HCT116 (cell line): ENCODE measurements at regions not wholly inside any gene's neighbourhood (a gene's known extent, or its start where the extent isn't known, plus 50 kb on each side); places are given as distances from the start of the nearest gene placed in this dataset.

ENCODE experiments used
- ATAC-seq: fragments of 200-7000 bp; cut with Tn5 transposase; 2 replicates; pipeline ENCODE4 v1.9.1; 2020; ENCODE audit warnings: mild to moderate bottlenecking, moderate library complexity
- BruUV-seq: library from RNA; stranded (reverse); fragments of 400-500 nt; replicated peaks from 2 replicates; lab custom pipeline; 2021; lab: Mats Ljungman, UMichigan
- CTCF ChIA-PET: fragments of 300-600 bp; sonication (Branson Sonifier 250); formaldehyde crosslinking; loops from one replicate; lab custom pipeline; 2021; ENCODE audit warnings: antibody characterized with exemption; lab: Charles Lee
- POLR2A ChIA-PET: fragments of 300-600, 350-600 bp; sonication (Branson Sonifier 250); formaldehyde crosslinking; loops from one replicate; lab custom pipeline; 2021; ENCODE audit warnings: antibody characterized with exemption; lab: Charles Lee
- RAD21 ChIA-PET, 2 experiments: fragments of 300-600 bp; sonication (Branson Sonifier 250); formaldehyde crosslinking; loops; one replicate each; lab custom pipeline; 2023; ENCODE audit warnings: low total read pairs in 2 of 2; ENCODE audit not compliant: uncharacterized antibody in 2 of 2, unreplicated experiment in 2 of 2, low non-redundant PET in 1 of 2; lab: Charles Lee
- DNase-seq: peaks from one replicate; pipeline ENCODE4 v3.0.0-alpha.2; 2010; ENCODE audit warnings: low read depth, low spot score
- H2AFZ ChIP-seq: fragments of 200-600 bp; shearing (Covaris generic), sonication (generic); 2 replicates; pipeline ENCODE4 v1.6.1; 2017; ENCODE audit warnings: low read depth, mixed run types, mixed read lengths, antibody characterized with exemption, low read length; ENCODE audit not compliant: poor library complexity, severe bottlenecking
- H3K27ac ChIP-seq: 2 replicates; pipeline ENCODE4 v1.5.1; 2012; ENCODE audit warnings: low read depth, low read length
- H3K27me3 ChIP-seq: fragments of 200-600 bp; sonication (generic); 2 replicates; pipeline ENCODE4 v1.6.1; 2016; ENCODE audit warnings: mixed run types, low read length, mixed read lengths; ENCODE audit not compliant: insufficient read depth
- H3K36me3 ChIP-seq, 2 experiments: fragments of 200-500 bp in 1 of 2; fragments of 200-600 bp in 1 of 2; sonication (Bioruptor generic) in 1 of 2; sonication (generic) in 1 of 2; 2 replicates each; pipeline versions ENCODE4 v1.5.1 to v1.6.1; 2014 to 2016; ENCODE audit warnings: low read length in 2 of 2, inconsistent platforms in 1 of 2, mixed read lengths in 1 of 2, mixed run types in 1 of 2; ENCODE audit not compliant: insufficient read depth in 2 of 2, control insufficient read depth in 1 of 2
- H3K4me1 ChIP-seq, 2 experiments: fragments of 200-600 bp in 1 of 2; sonication (generic) in 1 of 2; 2 replicates each; pipeline versions ENCODE4 v1.5.1 to v1.6.1; 2012 to 2017; ENCODE audit warnings: low read length in 2 of 2, inconsistent platforms in 1 of 2, mild to moderate bottlenecking in 1 of 2, mixed read lengths in 1 of 2, mixed run types in 1 of 2, moderate library complexity in 1 of 2; ENCODE audit not compliant: insufficient read depth in 2 of 2, control insufficient read depth in 1 of 2
- H3K4me2 ChIP-seq: fragments of 200-600 bp; sonication (generic); 2 replicates; pipeline ENCODE4 v1.6.1; 2017; ENCODE audit warnings: mixed run types, low read length, mixed read lengths
- H3K4me3 ChIP-seq, 2 experiments: fragments of 200-600 bp in 1 of 2; sonication (generic) in 1 of 2; replicated peaks in 1 of 2; 2 replicates each; pipeline ENCODE4 v1.5.1; 2011 to 2016; ENCODE audit warnings: low read length in 2 of 2, control low read depth in 1 of 2, low read depth in 1 of 2, mild to moderate bottlenecking in 1 of 2, mixed read lengths in 1 of 2, mixed run types in 1 of 2
- H3K79me2 ChIP-seq: fragments of 200-600 bp; sonication (generic); 2 replicates; pipeline ENCODE4 v1.6.1; 2017; ENCODE audit warnings: mild to moderate bottlenecking, mixed run types, low read length, moderate library complexity, mixed read lengths; ENCODE audit not compliant: insufficient read depth
- H3K9ac ChIP-seq: fragments of 200-600 bp; sonication (generic); 2 replicates; pipeline ENCODE4 v1.6.1; 2016; ENCODE audit warnings: low read length, mixed read lengths
- H3K9me2 ChIP-seq: fragments of 200-600 bp; sonication (generic), shearing (Covaris generic); 2 replicates; pipeline ENCODE4 v1.6.1; 2017; ENCODE audit warnings: mixed run types, mild to moderate bottlenecking, moderate library complexity; ENCODE audit not compliant: insufficient read depth
- H3K9me3 ChIP-seq, 2 experiments: fragments of 200-500 bp in 1 of 2; fragments of 200-600 bp in 1 of 2; sonication (Bioruptor generic) in 1 of 2; sonication (generic) in 1 of 2; 2 replicates each; pipeline ENCODE4 v1.6.1; 2014 to 2017; ENCODE audit warnings: low read length in 2 of 2, mixed read lengths in 2 of 2, inconsistent platforms in 1 of 2, low read depth in 1 of 2, mild to moderate bottlenecking in 1 of 2, mixed run types in 1 of 2, moderate library complexity in 1 of 2; ENCODE audit not compliant: control insufficient read depth in 1 of 2, insufficient read depth in 1 of 2
- H4K20me1 ChIP-seq: fragments of 200-600 bp; sonication (generic), shearing (Covaris generic); 2 replicates; pipeline ENCODE4 v1.6.1; 2017; ENCODE audit warnings: mixed run types, mild to moderate bottlenecking, moderate library complexity; ENCODE audit not compliant: insufficient read depth
- CEBPB ChIP-seq: IDR thresholded peaks from 2 replicates; pipeline ENCODE4 v1.6.1; 2012; ENCODE audit warnings: low read depth
- EGR1 ChIP-seq: IDR thresholded peaks from 2 replicates; pipeline ENCODE4 v1.6.1; 2012; ENCODE audit warnings: low read depth
- EZH2phosphoT487 ChIP-seq: fragments of 200-600 bp; IDR thresholded peaks from 2 replicates; pipeline ENCODE4 v1.6.1; 2018; ENCODE audit warnings: antibody characterized with exemption, borderline replicate concordance
- POLR2A ChIP-seq: IDR thresholded peaks from 2 replicates; pipeline ENCODE4 v1.7.0; 2011; ENCODE audit warnings: borderline replicate concordance; ENCODE audit not compliant: insufficient read depth, insufficient read length; ENCODE audit errors: extremely low read depth
- POLR2AphosphoS5 ChIP-seq: IDR thresholded peaks from 2 replicates; pipeline ENCODE4 v1.6.1; 2011; ENCODE audit warnings: mild to moderate bottlenecking, low read depth, low read length, moderate library complexity
- REST ChIP-seq: IDR thresholded peaks from 2 replicates; pipeline ENCODE4 v1.6.1; 2012; ENCODE audit warnings: low read depth
- SP1 ChIP-seq: IDR thresholded peaks from 2 replicates; pipeline ENCODE4 v1.6.1; 2012; ENCODE audit warnings: low read depth
- SRF ChIP-seq: IDR thresholded peaks from 2 replicates; pipeline ENCODE4 v1.6.1; 2012; ENCODE audit warnings: low read depth
- ZFX ChIP-seq: fragments of 450-650 bp; IDR thresholded peaks from 2 replicates; pipeline ENCODE4 v1.6.1; 2017
- intact Hi-C: fragments of 100-400 bp; cut with micrococcal nuclease; formaldehyde crosslinking; loops from 2 replicates; pipeline ENCODE4 v1.10.0; 2022
- TF ChIP-seq, protein P1 (sequence below): IDR thresholded peaks from 2 replicates; pipeline ENCODE4 v1.6.1; 2012
- TF ChIP-seq, protein P2 (sequence below): IDR thresholded peaks from 2 replicates; pipeline ENCODE4 v1.6.1; 2011; ENCODE audit warnings: mild to moderate bottlenecking, low read length, moderate library complexity; ENCODE audit not compliant: insufficient replicate concordance; ENCODE audit errors: extremely low read depth

- no peak overlapping the region for H3K4me2 ChIP-seq
- no peak for DNase-seq
- H3K9ac ChIP-seq = no peak overlapping the region
- ChIA-PET POLR2A (no interaction called here), CTCF (no interaction called here), RAD21 (no interaction called here)
- no peaks in the 10 kb centered on the region for H3K9me2 ChIP-seq
- no peaks in the 10 kb centered on the region for H3K79me2 ChIP-seq
- no peak overlapping the region for H2AFZ ChIP-seq
- peaks cover 0 to 3% of the 10 kb centered on the region in 2 experiments; a peak in 1 of 4 replicates for H3K4me1 ChIP-seq
- no peak for ATAC-seq
- H3K36me3 ChIP-seq = no peaks in the 10 kb centered on the region
- no peaks in the 10 kb centered on the region for H3K27me3 ChIP-seq
- H3K4me3 ChIP-seq = no peak overlapping the region
- H3K27ac ChIP-seq = no peak overlapping the region
- H4K20me1 ChIP-seq = no peaks in the 10 kb centered on the region
- intact Hi-C loops = no loop called here
- TF ChIP-seq SRF = no peak
- TF ChIP-seq REST = no peak
- TF ChIP-seq EGR1 = no peak
- TF ChIP-seq SP1 = no peak
- BruUV-seq = no TSS peak
- H3K9me3 ChIP-seq = no peaks in the 10 kb centered on the region
Measured at GRCh38 chr4:103403619-103404018, 205.5 kb upstream of the CENPE start.

DNA sequence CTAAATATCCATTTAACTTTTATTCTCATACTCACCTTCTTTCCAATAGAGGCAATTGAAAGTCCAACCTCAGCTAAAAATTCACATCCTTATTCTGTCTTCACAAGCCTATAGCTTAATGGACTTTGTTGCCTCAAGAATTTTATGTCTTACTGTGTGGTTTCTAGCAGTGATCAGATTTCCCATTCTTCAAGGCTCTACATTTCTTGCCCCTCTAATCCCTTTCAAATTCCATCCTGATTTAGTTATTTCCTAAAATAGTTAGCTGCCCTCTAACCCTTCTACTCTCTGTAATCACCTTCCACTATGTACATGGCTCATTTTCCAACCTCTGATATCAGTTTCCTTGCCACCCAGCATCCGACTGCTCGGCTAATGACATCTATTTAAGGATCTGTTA lies 204.1 kb upstream of the CENPE start:
- no peak overlapping the region for H3K27ac ChIP-seq
- H3K27me3 ChIP-seq = no peaks in the 10 kb centered on the region
- no peaks in the 10 kb centered on the region for H3K36me3 ChIP-seq
- POLR2A ChIA-PET = no interaction called here
- H3K9me3 ChIP-seq = no peaks in the 10 kb centered on the region
- H3K4me1 ChIP-seq = peaks cover 0 to 3% of the 10 kb centered on the region in 2 experiments; a peak in 1 of 4 replicates
- no TSS peak for BruUV-seq
- CTCF ChIA-PET = no interaction called here
- H3K4me3 ChIP-seq = no peak overlapping the region
- RAD21 ChIA-PET = no interaction called here
- intact Hi-C loops = no loop called here
- no peaks in the 10 kb centered on the region for H4K20me1 ChIP-seq
- no peak overlapping the region for H3K4me2 ChIP-seq
- ATAC-seq = no peak
- H3K9me2 ChIP-seq = no peaks in the 10 kb centered on the region
- no peak for DNase-seq
- H3K79me2 ChIP-seq = no peaks in the 10 kb centered on the region
- no peak overlapping the region for H3K9ac ChIP-seq
- no peak overlapping the region for H2AFZ ChIP-seq
- TF ChIP-seq, protein P1, sequence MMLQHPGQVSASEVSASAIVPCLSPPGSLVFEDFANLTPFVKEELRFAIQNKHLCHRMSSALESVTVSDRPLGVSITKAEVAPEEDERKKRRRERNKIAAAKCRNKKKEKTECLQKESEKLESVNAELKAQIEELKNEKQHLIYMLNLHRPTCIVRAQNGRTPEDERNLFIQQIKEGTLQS = no peak
- TF ChIP-seq, protein P2, sequence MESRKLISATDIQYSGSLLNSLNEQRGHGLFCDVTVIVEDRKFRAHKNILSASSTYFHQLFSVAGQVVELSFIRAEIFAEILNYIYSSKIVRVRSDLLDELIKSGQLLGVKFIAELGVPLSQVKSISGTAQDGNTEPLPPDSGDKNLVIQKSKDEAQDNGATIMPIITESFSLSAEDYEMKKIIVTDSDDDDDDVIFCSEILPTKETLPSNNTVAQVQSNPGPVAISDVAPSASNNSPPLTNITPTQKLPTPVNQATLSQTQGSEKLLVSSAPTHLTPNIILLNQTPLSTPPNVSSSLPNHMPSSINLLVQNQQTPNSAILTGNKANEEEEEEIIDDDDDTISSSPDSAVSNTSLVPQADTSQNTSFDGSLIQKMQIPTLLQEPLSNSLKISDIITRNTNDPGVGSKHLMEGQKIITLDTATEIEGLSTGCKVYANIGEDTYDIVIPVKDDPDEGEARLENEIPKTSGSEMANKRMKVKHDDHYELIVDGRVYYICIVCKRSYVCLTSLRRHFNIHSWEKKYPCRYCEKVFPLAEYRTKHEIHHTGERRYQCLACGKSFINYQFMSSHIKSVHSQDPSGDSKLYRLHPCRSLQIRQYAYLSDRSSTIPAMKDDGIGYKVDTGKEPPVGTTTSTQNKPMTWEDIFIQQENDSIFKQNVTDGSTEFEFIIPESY = no peak
- TF ChIP-seq ZFX = no peak
- no peak for TF ChIP-seq EZH2phosphoT487
- no peak for TF ChIP-seq CEBPB
- no peak for TF ChIP-seq POLR2AphosphoS5
- no peak for TF ChIP-seq POLR2A
- no peak for TF ChIP-seq REST
